Colonic mucosa (tissue), 4 donors: ENCODE measurements at regions not wholly inside any gene's neighbourhood (a gene's known extent, or its start where the extent isn't known, plus 50 kb on each side); places are given as distances from the start of the nearest gene placed in this dataset.

ENCODE experiments used
- DNase-seq: peaks from one replicate; pipeline ENCODE4 v3.0.0-alpha.2; 2020
- H3K27ac ChIP-seq: fragments of 200-600 bp; one replicate; pipeline ENCODE4 v1.8.0; 2021
- H3K27me3 ChIP-seq: fragments of 200-600 bp; one replicate; pipeline ENCODE4 v1.8.0; 2021
- H3K36me3 ChIP-seq: fragments of 200-600 bp; one replicate; pipeline ENCODE4 v1.8.0; 2021
- H3K4me1 ChIP-seq: fragments of 200-600 bp; one replicate; pipeline ENCODE4 v1.8.0; 2021; ENCODE audit warnings: mild to moderate bottlenecking
- H3K4me3 ChIP-seq: fragments of 200-600 bp; one replicate; pipeline ENCODE4 v1.8.0; 2021
- H3K9ac ChIP-seq, 2 donors: one replicate each; pipeline ENCODE4 v1.7.0; 2013; ENCODE audit warnings: control low read depth in 2 of 2, low read depth in 2 of 2, low read length in 2 of 2
- H3K9me3 ChIP-seq: fragments of 200-600 bp; one replicate; pipeline ENCODE4 v1.8.0; 2021
- CTCF ChIP-seq: fragments of 200-600 bp; IDR thresholded peaks from one replicate; pipeline ENCODE4 v1.8.0; 2022; ENCODE audit warnings: antibody characterized with exemption, mild to moderate bottlenecking
- intact Hi-C: fragments of 100-400 bp; cut with DNase I; formaldehyde crosslinking; loops from one replicate; pipeline ENCODE4 v1.14.1; 2022
- donor health status: healthy.
- donor health status: DM: no; HTN: no; CAD: no.
- donor health status: DM: no; HTN: no; CAD: no.

- no peaks in the 10 kb centered on the region for H3K27me3 ChIP-seq
- no peak overlapping the region for H3K27ac ChIP-seq
- intact Hi-C loops = no loop called here
- H3K4me1 ChIP-seq = no peaks in the 10 kb centered on the region
- no peaks in the 10 kb centered on the region for H3K36me3 ChIP-seq
- no peaks in the 10 kb centered on the region for H3K9me3 ChIP-seq
- no peak overlapping the region for H3K4me3 ChIP-seq
- TF ChIP-seq CTCF = no peak
- H3K9ac ChIP-seq = no peak overlapping the region
- no peak for DNase-seq
Observed at GRCh38 chr11:116519499-116519898, 253.3 kb downstream of the BUD13 start.

GRCh38 chr11:116518141-116518540, 254.6 kb downstream of the BUD13 start:
- intact Hi-C loops = no loop called here
- H3K9ac ChIP-seq = no peak overlapping the region
- no peak for DNase-seq
- H3K36me3 ChIP-seq = no peaks in the 10 kb centered on the region
- no peaks in the 10 kb centered on the region for H3K4me1 ChIP-seq
- H3K27ac ChIP-seq = no peak overlapping the region
- no peak for TF ChIP-seq CTCF
- no peaks in the 10 kb centered on the region for H3K9me3 ChIP-seq
- H3K4me3 ChIP-seq = no peak overlapping the region
- no peaks in the 10 kb centered on the region for H3K27me3 ChIP-seq

- Histone ChIP-seq H3K9ac (no peak overlapping the region), H3K4me3 (no peak overlapping the region), H3K27ac (no peak overlapping the region), H3K9me3 (no peaks in the 10 kb centered on the region), H3K4me1 (no peaks in the 10 kb centered on the region), H3K36me3 (no peaks in the 10 kb centered on the region), H3K27me3 (no peaks in the 10 kb centered on the region)
- no peak for DNase-seq
- no peak for TF ChIP-seq CTCF
- intact Hi-C loops = no loop called here
Observed at GRCh38 chr11:116517584-116517983, 255.2 kb downstream of the BUD13 start.

- TF ChIP-seq CTCF = no peak
- Histone ChIP-seq H3K27me3 (no peaks in the 10 kb centered on the region), H3K27ac (no peak overlapping the region), H3K36me3 (no peaks in the 10 kb centered on the region), H3K4me3 (no peak overlapping the region), H3K9ac (no peak overlapping the region), H3K4me1 (no peaks in the 10 kb centered on the region), H3K9me3 (no peaks in the 10 kb centered on the region)
- no peak for DNase-seq
- intact Hi-C loops = no loop called here
Observed at GRCh38 chr11:116517077-116517476, 255.7 kb downstream of the BUD13 start.

DNA sequence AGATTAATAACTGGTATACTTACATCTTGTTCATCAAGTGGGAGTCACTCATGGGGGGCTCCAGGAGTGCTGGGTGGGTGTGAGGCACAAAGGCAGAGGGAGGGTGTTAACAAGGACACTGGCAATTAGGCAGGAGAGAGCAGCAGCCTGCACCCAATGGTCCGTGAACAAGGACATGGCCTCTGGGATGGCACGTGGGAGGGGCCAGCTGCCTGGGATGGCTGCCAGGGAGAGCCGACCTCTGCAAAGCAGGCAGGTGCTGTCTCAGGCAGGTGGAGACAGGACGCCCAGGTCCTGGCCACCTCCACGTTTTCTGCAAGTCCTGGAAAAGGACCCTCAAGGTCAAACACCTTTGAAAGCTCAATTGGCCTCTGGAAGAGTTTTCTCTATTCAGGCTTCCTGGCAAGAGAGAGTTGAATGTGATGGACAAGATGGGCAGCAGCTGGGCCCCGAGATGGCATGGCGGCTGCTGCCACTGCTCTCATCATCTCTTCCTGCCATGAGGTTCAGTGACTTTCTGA, 257.1 kb downstream of the BUD13 start:
- Histone ChIP-seq H3K27me3 (no peaks in the 10 kb centered on the region), H3K9ac (no peak overlapping the region), H3K4me1 (no peaks in the 10 kb centered on the region), H3K9me3 (no peaks in the 10 kb centered on the region), H3K27ac (no peak overlapping the region), H3K36me3 (no peaks in the 10 kb centered on the region), H3K4me3 (no peak overlapping the region)
- DNase-seq = peak; percentile 24
- TF ChIP-seq CTCF = no peak
- intact Hi-C loops = loop anchor here (2.0 kb wide), 1 partner anchor 125 kb away; no protein-coding TSS in a partner anchor

GRCh38 chr11:116513894-116514293, 258.9 kb downstream of the BUD13 start:
- no peak overlapping the region for H3K4me3 ChIP-seq
- no peak overlapping the region for H3K9ac ChIP-seq
- peak; percentile 21 for TF ChIP-seq CTCF
- no peaks in the 10 kb centered on the region for H3K27me3 ChIP-seq
- no peaks in the 10 kb centered on the region for H3K4me1 ChIP-seq
- intact Hi-C loops = loop anchor here (2.0 kb wide), 1 partner anchor 127 kb away; no protein-coding TSS in a partner anchor
- no peaks in the 10 kb centered on the region for H3K9me3 ChIP-seq
- DNase-seq = peak; percentile 59
- no peaks in the 10 kb centered on the region for H3K36me3 ChIP-seq
- no peak overlapping the region for H3K27ac ChIP-seq
